Hepatocyte (in vitro differentiated cells): ENCODE measurements at regions not wholly inside any gene's neighbourhood (a gene's known extent, or its start where the extent isn't known, plus 50 kb on each side); places are given as distances from the start of the nearest gene placed in this dataset.

Experiments used
- EZH2 ChIP-seq: fragments of 200-600 bp; sonication (generic); IDR thresholded peaks from 2 replicates; pipeline ENCODE4 v1.6.1; 2016; ENCODE audit warnings: antibody characterized with exemption, mild to moderate bottlenecking, borderline replicate concordance
- TF ChIP-seq, protein P1 (sequence below): fragments of 200-600 bp; sonication (generic); IDR thresholded peaks from 2 replicates; pipeline ENCODE4 v1.5.1; 2016; ENCODE audit warnings: antibody characterized with exemption, mild to moderate bottlenecking; ENCODE audit not compliant: poor library complexity

DNA sequence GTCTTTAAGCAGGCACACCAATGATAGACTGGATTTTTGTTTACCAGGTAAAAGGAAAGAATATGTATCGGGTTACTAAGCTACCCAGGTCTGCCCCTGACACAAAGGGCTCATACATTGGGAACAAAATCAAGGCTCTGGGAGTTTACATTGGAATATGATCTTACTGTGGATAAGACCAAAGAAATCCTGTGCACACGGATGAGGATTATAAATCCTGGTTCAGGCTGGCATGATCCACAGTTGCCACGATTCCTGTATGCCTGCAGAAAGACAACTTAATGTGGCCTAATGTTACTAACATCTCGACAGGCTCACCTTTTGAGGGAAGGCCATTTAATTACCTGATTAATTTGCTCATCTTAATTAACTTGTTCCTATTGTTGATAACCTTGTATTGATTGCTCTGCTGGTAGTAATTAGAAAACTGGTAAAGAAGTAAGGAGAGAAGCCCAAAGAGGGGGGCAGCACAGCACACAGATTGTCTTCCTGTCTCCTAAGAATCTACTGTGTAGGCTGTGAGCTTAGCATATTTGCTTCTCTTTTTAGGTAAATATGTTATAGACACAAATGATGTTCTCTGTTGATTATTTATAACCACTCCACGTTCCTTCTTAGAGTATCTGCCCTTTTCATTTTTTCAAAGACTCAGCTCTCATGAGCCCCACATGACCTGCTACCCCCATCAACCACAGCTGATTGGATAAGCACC, 51.0 kb upstream of the TOX3 start:
- TF ChIP-seq, protein P1, sequence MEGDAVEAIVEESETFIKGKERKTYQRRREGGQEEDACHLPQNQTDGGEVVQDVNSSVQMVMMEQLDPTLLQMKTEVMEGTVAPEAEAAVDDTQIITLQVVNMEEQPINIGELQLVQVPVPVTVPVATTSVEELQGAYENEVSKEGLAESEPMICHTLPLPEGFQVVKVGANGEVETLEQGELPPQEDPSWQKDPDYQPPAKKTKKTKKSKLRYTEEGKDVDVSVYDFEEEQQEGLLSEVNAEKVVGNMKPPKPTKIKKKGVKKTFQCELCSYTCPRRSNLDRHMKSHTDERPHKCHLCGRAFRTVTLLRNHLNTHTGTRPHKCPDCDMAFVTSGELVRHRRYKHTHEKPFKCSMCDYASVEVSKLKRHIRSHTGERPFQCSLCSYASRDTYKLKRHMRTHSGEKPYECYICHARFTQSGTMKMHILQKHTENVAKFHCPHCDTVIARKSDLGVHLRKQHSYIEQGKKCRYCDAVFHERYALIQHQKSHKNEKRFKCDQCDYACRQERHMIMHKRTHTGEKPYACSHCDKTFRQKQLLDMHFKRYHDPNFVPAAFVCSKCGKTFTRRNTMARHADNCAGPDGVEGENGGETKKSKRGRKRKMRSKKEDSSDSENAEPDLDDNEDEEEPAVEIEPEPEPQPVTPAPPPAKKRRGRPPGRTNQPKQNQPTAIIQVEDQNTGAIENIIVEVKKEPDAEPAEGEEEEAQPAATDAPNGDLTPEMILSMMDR, result no peak
- no peak for TF ChIP-seq EZH2
